Stimulated activated CD4-positive, alpha-beta T cell treated with anti-CD3 and anti-CD28 coated beads, Interleukin-15, amount 100 ng/mL, for 24 hours (primary cell): ENCODE measurements at regions not wholly inside any gene's neighbourhood (a gene's known extent, or its start where the extent isn't known, plus 50 kb on each side); places are given as distances from the start of the nearest gene placed in this dataset.
A peak's percentile ranks its signal among the peaks of the same experiment; 100 is the strongest.

Experiments
- DNase-seq: peaks from one replicate; pipeline ENCODE4 v3.0.0-alpha.2; 2020

DNA sequence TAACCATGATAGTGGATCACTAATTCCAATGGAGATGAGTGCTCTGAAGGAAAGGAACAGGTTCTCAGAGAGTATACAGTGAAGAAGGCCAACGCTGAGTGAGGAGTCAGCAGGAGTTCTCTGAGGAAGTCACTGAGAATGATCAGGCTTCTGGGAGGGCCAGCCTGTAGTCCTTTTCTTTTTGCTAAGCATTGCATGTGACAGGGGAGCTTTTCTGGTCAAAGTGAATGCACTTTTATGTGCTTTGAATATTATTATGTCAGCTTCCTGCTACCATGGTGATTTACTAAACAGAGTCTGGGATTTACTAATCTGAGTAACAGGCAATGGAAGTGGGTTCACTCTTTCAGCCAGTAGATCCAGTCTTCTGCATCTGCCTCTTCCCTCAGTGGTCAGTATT lies 81.1 kb upstream of the SERP2 start:
- no peak for DNase-seq

DNA sequence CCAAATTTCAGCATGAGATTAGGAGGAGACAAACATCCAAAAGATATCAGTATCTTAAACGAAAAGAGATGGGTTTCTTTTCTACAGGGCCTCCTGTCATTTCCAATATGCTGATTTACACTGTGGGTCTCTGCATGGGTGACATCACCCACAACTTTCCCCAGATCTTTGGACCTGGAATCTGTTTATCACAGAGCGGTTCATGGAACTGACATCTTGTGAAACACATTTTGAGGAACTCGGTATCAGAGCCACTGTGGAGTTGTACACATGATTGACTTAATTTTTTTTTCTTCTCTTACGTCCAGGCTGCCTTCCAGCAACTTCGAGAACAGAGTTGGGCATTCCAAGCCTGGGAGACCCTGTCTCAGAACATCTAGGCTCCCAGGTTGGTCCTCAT lies 80.2 kb upstream of the SERP2 start:
- no peak for DNase-seq

DNA sequence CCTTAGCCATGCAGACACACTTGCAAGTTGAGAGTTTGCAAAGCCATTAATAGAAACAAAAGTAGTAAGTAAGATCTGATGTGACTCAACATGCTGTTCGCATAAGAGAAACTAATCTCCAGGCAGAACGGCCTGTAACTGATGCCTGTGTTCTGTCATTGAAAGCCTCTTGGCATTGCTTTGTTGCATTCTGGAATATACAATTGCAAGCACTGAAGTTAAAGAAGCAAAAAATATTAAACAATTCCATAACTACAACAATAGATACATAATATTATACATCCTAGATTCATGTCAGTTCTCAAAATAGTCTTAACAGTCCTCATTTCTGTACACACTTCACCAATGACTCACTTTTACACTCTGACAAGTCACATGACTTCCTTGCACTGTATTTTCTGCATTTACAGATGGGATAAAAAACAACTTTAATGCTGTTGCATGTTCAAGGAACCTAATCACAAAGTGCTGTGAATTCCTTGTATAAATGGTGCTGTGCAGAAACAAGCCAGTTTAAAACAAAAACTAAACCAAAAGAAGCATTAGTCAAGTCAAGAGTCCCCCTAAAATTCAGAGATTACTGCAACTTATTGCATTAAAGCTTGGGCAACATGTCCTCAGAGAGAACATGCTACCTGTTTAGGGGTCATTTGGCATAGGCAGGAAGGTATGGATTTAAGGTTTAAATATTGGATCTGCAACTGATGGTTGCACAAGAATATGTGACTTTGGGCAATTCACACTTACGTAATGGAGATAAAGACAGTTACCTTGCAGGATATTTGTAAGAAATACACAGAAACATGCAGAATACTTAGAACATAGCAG lies 79.5 kb upstream of the SERP2 start:
- no peak for DNase-seq

DNA sequence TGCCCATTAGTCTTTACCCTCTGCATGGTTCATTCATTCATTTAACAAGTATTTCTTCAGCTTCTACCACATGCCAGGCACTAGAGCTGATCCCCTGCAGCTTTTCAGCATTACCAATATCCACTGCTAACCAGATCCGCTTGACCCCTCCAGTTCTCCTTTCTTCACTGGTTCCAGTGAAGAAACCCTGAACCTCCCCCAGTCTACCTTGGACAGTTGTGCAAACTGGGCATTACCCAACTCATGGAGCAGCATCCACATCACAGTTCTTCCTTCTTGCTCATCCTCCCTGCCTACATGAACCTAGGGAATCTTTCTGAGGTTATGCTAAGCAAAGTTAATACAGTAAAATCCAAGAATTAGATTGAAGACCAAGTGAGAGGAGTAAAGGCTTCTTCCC lies 78.7 kb upstream of the SERP2 start:
- DNase-seq, result no peak

DNA sequence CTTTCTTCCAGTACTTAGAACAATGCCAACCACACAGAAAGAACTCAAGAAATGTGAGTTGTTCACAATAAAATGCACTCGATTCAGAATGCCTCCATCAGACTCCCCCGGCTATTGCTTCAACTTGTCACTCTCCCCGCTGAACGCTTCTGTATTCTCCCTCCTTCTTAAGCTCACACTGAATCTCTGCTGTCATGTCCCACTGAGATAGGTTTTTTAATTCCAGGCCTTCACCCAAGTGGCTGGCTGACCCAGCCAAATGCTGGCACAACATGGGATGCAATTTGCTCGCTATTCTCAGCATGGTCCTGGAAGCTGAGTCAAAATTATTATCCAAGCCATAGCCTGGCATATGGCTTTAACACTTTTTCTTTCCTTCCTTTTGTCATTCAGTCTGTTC lies 76.8 kb upstream of the SERP2 start:
- no peak for DNase-seq

DNA sequence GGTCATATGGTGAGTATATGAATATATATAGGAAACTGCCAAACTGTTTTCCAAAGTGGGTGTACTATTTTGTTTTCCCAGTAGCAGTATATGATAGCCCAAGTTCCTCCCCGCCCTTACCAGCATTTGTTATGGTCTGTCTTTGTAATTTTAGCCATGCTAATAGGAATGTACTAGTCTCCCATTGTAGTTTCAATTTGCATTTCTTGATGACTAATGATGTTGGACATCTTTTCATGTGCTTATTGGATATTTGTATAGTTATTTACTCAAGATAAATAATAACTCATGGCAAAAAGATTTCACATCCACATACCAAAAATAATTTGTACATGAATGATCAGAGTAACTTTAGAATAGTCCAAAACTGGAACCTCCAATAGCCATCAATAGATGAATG lies 75.3 kb upstream of the SERP2 start:
- DNase-seq, result no peak

DNA sequence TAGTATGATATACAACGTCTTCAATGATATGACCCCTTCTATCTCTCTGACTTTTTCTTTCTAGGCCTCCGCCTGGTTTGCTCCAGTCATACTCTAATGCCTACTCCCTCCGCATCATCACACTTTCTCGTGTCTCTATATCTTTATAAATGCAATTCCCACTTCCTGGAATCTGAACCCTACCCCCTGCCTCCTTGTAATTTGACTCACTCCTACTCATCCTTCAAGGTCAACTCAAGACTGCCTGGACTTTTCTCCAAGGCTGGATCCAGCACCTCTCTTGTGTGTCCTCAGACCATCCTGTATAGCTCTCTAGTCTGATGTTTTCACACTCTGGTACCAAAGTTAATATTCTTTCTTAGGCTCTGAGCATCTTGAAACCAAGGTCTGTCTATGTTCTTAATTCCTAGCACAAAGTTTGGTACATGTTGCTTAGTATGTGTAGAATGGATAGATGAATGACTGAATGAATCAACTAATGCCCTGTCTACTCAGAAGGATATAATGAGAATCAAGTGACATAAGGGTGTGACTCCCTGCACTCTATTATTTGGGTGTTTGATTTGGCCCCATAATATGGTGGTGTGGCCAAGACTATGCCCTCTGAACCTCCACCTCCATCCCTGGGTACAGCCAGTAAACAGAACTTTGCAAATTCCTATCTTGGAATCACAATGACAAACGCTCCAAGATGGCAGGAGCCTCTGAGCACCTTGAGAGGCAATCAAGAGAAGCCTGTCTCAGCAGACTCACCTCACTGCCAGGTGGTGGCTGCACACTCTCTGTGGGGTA lies 74.3 kb upstream of the SERP2 start:
- no peak for DNase-seq

DNA sequence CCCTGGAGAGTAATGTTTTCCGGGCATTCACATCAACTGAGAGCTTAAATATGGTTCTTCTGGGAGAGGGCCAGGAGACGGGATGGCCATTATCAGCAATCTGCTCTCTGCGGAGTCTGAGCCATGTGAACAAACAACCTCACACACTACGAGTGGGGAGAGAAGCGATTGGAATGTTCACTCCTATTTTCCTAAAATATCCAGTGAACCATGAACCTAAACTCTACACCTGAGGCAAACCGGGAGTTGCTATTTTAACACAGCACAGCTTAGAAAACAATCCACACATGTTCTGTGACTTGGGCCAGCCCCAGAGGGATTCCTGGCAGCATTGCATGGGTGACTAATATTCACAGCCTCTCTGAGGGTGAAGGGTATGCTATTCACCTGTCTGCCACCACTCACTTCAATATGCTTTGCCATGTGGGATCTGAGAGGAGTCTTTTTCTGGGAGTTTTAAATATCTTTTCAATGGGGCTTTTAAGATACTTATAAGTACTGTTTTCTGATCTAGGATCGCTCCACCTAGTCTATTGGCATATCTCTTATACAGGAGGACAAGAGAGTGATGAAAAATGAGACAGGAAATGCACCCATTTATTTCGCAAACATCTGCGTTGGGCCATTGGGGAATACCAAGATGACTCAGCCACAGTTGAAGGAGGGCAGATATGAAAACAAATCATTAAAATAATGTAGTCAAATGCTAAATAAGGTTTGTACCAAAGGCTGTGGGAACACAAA lies 72.6 kb upstream of the SERP2 start:
- DNase-seq, result peak; percentile 19

DNA sequence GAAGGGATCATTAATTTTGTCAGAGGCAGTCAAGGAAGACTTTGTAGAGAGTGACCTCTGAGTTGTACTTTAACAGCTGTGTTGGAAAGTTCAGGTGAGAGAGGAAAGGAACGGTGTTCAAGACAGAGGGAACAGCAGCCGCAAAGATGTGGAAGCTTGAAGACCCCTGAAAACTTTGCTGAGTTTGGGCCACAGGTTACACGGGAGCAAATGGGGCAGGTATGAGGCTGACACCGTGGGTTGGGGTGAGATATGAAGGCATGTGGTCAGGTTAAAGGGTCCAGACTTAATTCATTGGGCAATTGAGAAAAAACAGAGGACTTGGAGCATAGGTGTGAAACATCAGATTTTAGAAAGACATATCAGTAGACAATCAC lies 72.0 kb upstream of the SERP2 start:
- no peak for DNase-seq

DNA sequence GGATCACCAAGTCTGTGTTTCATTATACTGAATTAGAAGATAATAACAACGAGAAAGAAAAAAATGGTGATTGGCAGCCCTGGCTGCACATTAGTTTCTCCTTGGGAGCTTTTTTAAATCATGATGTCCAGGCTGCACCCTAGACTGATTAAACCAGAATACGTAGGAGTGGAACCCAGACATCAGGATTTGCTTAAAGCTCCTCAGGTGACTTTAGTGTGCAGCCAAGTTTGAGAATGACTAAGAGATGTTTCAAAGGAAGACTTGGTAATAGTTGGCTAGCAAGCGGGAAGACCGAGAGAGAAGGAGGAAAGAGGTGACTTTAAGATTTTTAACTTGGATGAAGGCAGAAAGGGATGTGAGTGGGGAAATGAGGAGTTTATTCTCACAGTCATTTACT lies 71.4 kb upstream of the SERP2 start:
- no peak for DNase-seq

DNA sequence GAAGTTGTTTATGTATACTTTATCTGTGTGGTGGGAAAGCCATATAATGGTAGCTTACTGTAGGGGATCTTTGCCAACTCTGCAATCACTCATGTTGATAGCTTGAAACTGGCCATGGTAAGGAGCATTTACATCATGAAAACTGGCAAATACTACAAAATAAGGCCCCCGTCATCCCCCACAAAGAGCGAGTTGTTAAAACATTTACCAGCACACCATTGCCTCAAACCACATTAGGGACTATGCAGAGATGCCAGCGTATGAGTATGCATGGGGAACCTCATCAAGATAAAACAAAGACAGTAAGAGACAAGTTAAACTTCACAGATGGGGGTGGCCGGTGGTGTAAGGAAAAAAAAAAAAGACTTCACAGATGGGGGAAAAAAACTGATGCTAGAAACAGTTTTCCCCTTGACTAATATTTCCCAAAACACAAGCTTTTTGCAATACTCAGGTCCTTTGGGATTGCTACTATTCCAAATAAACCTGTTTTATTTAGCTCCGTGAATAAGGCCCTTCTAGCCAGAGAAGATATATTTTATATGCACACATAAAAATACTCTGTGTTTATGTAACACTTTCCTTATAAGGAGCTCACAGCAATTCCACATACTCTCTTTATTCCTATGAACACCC lies 70.6 kb upstream of the SERP2 start:
- DNase-seq, result no peak

DNA sequence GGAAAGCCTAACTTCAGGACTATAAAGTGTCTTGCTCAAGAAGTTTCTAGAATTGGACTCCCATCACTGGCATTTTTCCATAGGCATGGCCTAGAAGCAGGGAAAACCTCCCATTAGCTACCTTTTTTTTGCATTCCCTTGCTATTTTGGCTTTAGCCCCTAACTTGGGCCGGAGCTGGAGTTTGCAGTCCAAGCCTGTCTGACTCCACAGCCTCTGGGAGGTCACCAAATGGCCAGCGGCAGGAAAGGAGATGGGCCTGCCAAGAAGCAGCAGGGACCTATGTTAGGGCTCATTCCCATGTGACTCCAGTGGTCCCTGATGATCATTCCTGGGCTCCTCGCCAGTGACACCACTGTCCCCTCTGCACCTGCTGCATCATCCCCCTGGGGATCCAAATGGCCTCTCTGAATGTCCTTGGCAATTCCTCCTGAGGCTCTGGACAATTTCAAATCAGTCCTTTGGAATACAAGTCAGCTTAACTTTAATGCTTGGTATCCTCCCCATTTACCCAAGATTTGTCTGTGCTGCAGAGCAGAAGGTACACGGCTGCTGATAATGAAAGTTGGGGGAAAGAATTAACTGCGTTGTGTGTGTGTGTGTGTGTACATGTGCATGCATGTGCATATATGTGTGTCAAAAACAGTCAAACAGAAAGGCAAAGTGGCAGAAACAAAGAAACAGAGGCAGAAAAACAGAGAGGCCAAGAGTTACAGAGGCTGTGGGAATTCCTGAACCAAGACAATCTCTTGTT lies 69.8 kb upstream of the SERP2 start:
- DNase-seq, result no peak

DNA sequence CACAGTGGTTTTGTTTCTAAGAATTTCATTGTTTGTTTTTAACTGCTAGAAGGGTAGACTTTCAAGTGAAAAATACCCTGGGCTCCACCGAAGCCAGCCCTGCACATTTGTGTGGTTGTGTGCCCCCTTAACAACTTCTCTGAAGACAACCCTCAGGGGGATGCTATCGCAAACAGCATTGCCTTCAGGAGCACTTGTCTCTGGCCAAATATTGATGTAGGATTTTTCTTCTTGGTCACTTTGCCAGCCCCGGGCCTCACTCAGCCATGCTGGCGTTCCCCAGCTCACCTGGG lies 69.2 kb upstream of the SERP2 start:
- no peak for DNase-seq

DNA sequence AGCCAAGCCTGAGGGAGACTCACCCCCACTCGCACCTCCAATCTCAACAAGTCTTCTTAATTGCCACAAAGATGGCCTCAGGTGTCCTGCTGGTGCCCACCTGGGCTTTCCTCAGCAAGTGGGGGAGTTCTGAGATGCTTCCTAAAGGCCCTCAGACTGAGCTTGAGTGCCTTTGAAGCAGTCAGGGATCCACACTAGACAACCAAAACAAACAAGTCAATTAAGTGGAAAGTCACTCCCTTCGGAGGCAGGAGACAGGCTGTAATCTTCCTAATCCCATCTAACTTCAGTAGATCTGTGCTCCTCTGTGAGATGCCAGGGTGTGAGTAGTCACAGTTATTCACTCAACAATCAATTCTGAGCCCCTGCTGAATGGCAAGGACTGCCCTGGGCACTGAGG lies 68.3 kb upstream of the SERP2 start:
- DNase-seq, result no peak

DNA sequence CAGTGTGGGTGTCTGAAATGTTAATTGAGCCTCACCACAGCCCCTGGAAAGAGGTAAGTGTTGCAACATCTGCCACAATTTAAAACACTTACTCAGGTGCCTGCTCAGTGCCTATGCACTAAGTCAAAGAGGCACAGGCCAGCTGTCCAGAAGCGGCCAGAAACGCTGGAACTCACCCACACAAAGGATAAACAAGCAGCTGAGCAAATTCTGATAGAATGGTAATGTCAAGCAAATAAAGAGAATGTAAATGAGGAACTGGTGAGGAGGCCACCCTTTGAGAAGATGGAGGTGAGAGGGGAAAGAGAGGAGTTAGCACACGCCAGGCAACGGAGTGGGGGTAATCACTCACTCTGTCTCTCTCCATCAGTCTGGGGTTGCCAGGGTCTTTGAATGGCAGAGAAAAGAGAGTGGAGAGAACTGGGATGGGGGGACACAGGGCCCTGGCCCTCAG lies 67.7 kb upstream of the SERP2 start:
- no peak for DNase-seq

DNA sequence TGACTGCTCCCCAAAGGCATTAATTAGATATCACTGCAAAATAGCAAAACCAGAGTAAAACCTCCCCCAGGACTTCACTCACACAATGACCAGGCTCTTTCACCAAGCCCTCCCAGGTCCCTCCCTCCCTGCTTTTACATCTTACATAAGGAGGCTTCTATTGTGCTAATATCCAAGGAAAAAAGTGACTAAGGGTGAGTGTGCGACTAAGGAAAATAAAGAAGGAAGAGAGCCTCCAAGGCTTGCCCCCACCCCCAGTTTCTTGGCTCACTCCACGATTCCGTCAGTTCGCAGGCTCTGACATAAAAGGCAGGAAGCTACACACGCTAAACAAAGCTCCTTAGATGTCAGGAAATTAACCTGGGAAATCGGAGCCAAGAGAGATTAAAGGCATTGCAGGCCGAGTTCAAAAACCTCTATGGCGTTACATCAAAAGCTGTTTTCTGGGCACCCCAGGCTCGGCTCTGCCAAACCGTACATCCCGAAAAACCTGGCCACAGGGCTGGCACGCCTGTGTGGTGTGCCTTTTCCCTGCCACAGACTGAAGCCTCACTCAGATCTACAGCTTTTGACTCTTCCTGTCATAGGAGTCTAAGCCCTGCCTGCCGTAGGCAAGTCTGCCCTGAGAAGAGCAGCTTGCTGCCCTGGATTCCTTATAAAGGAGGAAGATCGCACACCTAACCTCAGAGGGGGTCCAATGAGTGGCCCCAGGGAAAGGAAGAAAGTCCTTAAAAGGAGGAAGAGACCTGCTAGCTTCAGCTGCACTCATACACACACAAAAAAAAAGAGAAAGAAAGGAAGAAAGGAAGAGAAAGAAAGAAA lies 67.0 kb upstream of the SERP2 start:
- no peak for DNase-seq

DNA sequence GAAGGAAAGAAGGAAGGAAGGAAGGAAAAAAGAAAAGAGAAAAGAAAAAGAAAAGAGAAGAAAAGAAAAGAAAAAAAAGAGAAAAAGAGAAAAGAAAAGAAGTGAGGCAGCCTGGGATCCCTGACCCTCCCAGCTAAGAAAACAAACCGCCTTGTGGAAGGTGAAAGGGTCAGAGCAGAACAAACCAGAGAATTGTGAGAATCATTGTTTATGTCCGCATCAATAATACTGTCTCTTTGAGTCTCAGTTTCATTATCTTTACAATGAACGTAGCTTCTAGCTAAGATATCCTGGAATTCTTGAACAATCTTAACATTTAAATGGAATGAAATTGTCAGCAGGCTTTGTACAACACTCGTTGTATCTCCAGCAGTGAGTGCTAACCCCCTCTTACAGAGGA lies 66.4 kb upstream of the SERP2 start:
- no peak for DNase-seq

DNA sequence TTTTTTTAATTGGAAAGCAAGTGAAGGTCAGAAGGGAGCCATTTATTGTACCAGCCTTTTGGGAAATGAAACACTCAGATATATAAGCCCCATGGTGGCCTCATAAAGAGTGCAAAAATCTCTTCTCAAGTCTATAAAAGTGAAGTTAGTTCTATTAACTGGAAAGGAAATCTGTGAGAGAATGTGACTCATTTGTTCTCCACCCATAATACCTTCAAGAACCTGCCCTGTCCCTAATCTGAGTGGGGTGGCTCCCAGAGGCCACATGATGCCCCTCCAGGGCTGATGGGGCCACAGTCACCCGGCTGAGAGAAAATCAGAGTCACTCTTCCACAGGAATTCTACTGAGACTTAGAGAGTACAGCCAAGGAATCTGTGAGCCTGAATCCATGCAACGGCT lies 65.8 kb upstream of the SERP2 start:
- no peak for DNase-seq

DNA sequence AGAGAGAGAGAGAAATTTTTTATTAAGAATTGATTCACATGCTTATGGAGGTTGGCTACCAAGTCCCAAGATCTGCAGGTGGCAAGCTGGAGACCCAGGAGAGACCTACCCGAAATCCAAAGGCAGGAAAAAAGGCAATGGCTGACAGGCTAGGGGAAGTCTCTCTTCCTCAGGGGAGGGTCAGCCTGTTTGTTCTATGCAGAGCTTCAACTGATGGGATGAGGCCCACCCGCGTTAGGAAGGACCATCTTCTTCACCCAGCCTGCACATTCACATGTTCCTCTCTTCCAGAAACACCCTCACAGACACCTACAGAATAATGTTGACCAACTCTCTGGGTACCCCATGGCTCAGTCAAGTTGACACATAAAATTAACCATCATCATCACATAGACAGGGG lies 65.3 kb upstream of the SERP2 start:
- DNase-seq, result no peak

DNA sequence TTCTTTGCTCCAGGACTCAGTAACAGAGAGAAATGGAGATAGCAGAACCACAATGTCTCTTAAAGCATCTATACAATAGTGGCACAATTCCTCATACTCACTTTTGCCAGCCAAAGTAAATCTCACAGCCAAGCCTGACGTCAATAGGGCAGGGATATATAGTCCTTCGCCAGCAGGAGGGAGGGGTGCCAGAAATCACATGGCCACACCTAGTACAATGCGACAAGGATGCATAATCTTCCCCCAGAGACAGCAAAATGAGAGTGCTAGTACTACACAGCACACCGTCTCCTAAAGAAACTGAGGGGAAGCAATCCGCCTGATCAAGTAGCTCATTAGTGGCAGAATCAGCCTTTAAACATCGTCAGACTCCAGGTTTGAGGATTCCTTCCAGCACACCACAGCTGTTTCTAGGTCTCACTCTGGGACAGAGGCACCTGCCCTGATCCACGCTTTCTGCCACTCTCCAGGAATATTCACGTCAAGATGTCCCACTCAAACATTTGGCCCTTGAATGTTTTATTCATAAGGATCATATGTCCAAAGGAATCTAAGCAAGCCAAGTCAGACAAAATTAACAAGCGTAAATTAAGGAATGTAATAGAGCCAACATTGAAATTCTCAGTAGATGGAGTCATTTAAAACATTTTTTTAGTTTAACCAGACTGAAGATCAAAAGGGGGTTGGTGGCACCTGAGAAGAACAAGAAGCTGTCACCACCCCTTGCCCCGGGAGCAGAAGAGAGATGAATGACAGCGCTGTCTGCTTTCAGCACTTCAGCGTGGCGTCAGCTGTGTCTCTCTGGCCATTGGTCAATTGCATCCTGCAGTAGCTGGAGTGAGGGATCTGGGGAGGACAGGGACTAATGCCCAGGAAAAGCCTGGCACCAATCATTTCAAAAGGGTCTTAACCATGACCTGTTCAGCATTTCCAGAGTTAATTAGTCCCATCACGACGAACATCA lies 63.5 kb upstream of the SERP2 start:
- no peak for DNase-seq
